NT2/D1 (cell line): ENCODE measurements at regions not wholly inside any gene's neighbourhood (a gene's known extent, or its start where the extent isn't known, plus 50 kb on each side); places are given as distances from the start of the nearest gene placed in this dataset.

Experiments used
- DNase-seq: peaks from one replicate; pipeline ENCODE4 v3.0.0-alpha.2; 2011; ENCODE audit warnings: low read depth, low spot score
- H3K27me3 ChIP-seq: 2 replicates; pipeline ENCODE4 v1.6.0; 2011; ENCODE audit warnings: mild to moderate bottlenecking; ENCODE audit not compliant: insufficient read length, insufficient read depth
- H3K36me3 ChIP-seq: 2 replicates; pipeline ENCODE4 v1.6.1; 2011; ENCODE audit warnings: mild to moderate bottlenecking, low read length, mixed read lengths; ENCODE audit not compliant: insufficient read depth, insufficient read length
- H3K4me1 ChIP-seq: 2 replicates; pipeline ENCODE4 v1.5.1; 2011; ENCODE audit not compliant: insufficient read depth, insufficient read length
- H3K4me3 ChIP-seq: 2 replicates; pipeline ENCODE4 v1.5.1; 2011; ENCODE audit warnings: low read depth; ENCODE audit not compliant: insufficient read length
- H3K9ac ChIP-seq: 2 replicates; pipeline ENCODE4 v1.6.0; 2011; ENCODE audit warnings: low read depth; ENCODE audit not compliant: insufficient read length
- H3K9me3 ChIP-seq: 2 replicates; pipeline ENCODE4 v1.5.1; 2011; ENCODE audit warnings: mild to moderate bottlenecking, low read length; ENCODE audit not compliant: insufficient read depth
- SUZ12 ChIP-seq: IDR thresholded peaks from 2 replicates; pipeline ENCODE4 v1.6.1; 2011; ENCODE audit not compliant: insufficient read length, insufficient read depth; ENCODE audit errors: extremely low read depth
- YY1 ChIP-seq: IDR thresholded peaks from 2 replicates; pipeline ENCODE4 v1.6.1; 2011; ENCODE audit not compliant: insufficient read length, insufficient read depth
- ZNF274 ChIP-seq: IDR thresholded peaks from 2 replicates; pipeline ENCODE4 v1.6.1; 2011; ENCODE audit warnings: mild to moderate bottlenecking, low read depth, low read length

GRCh38 chr6:14913931-14914330 lies 331.9 kb upstream of the JARID2 start:
- Histone ChIP-seq H3K27me3 (no peaks in the 10 kb centered on the region), H3K36me3 (no peaks in the 10 kb centered on the region), H3K4me1 (peaks cover 3% of the 10 kb centered on the region), H3K4me3 (no peak overlapping the region), H3K9me3 (no peaks in the 10 kb centered on the region), H3K9ac (no peak overlapping the region)
- TF ChIP-seq SUZ12: no peak
- no peak for TF ChIP-seq ZNF274
- TF ChIP-seq YY1: no peak
- DNase-seq: no peak

GRCh38 chr6:14915888-14916832 lies 329.7 kb upstream of the JARID2 start:
- Histone ChIP-seq H3K9ac (no peak overlapping the region), H3K27me3 (no peaks in the 10 kb centered on the region), H3K36me3 (no peaks in the 10 kb centered on the region), H3K4me1 (peaks cover 3% of the 10 kb centered on the region), H3K9me3 (no peaks in the 10 kb centered on the region), H3K4me3 (no peak overlapping the region)
- TF ChIP-seq SUZ12 (no peak), YY1 (no peak), ZNF274 (no peak)
- no peak for DNase-seq

- H3K36me3 ChIP-seq: no peaks in the 10 kb centered on the region
- DNase-seq: no peak
- H3K9ac ChIP-seq: no peak overlapping the region
- no peak overlapping the region for H3K4me3 ChIP-seq
- TF ChIP-seq YY1 (no peak), SUZ12 (no peak), ZNF274 (no peak)
- H3K27me3 ChIP-seq: no peaks in the 10 kb centered on the region
- no peaks in the 10 kb centered on the region for H3K9me3 ChIP-seq
- H3K4me1 ChIP-seq: peaks cover 1% of the 10 kb centered on the region
Measured at GRCh38 chr6:14917109-14917910, 328.6 kb upstream of the JARID2 start.

- H3K27me3 ChIP-seq: no peaks in the 10 kb centered on the region
- H3K9me3 ChIP-seq: no peaks in the 10 kb centered on the region
- TF ChIP-seq YY1: no peak
- TF ChIP-seq ZNF274: no peak
- no peak for TF ChIP-seq SUZ12
- H3K36me3 ChIP-seq: no peaks in the 10 kb centered on the region
- DNase-seq: no peak
- no peak overlapping the region for H3K4me3 ChIP-seq
- H3K9ac ChIP-seq: no peak overlapping the region
- H3K4me1 ChIP-seq: peaks cover 3% of the 10 kb centered on the region
Measured at GRCh38 chr6:14918200-14918907, 327.5 kb upstream of the JARID2 start.

- H3K9me3 ChIP-seq: no peaks in the 10 kb centered on the region
- DNase-seq: no peak
- no peak for TF ChIP-seq YY1
- no peak for TF ChIP-seq ZNF274
- TF ChIP-seq SUZ12: no peak
Measured at GRCh38 chr6:14919038-14919670, 326.7 kb upstream of the JARID2 start.

GRCh38 chr6:14920276-14920675 lies 325.6 kb upstream of the JARID2 start:
- Histone ChIP-seq H3K9ac (no peak overlapping the region), H3K4me3 (no peak overlapping the region), H3K27me3 (no peaks in the 10 kb centered on the region), H3K36me3 (no peaks in the 10 kb centered on the region), H3K9me3 (no peaks in the 10 kb centered on the region), H3K4me1 (peaks cover 5% of the 10 kb centered on the region)
- TF ChIP-seq ZNF274: no peak
- no peak for TF ChIP-seq YY1
- TF ChIP-seq SUZ12: no peak
- no peak for DNase-seq

More at GRCh38 chr6:14919038-14919670, 326.7 kb upstream of the JARID2 start:
- Histone ChIP-seq H3K27me3 (no peaks in the 10 kb centered on the region), H3K4me3 (no peak overlapping the region), H3K36me3 (no peaks in the 10 kb centered on the region), H3K9ac (no peak overlapping the region), H3K4me1 (peaks cover 3% of the 10 kb centered on the region)
